GM12875 (cell line): ENCODE measurements at regions not wholly inside any gene's neighbourhood (a gene's known extent, or its start where the extent isn't known, plus 50 kb on each side); places are given as distances from the start of the nearest gene placed in this dataset.

Experiments used
- H3K4me3 ChIP-seq: one replicate; pipeline ENCODE4 v1.5.1; 2011; ENCODE audit warnings: low read depth, low read length, control low read depth
- TF ChIP-seq, protein P1 (sequence below): IDR thresholded peaks from 2 replicates; pipeline ENCODE4 v1.5.1; 2011; ENCODE audit warnings: low read depth, mild to moderate bottlenecking, control low read depth, inconsistent platforms, low read length, moderate library complexity, borderline replicate concordance; ENCODE audit not compliant: insufficient read depth

DNA sequence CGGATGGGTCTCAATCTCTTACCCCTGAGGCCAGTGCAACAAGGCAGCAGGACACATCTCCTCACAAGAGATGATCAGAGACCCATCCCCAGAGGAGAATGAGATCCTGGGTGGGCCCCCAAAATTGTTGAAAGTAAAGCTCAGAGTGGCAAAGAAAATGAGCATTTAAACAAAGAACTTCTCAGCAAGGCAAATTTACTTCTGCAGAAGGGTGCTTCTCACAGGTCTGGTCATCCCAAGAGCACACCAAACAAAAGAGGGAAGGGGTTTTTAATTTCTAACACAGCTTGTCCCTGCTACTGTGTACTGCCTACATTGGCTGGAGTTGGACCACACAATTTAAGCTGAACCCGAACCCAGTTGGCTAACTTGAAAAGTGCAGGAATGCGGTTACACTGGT is 1628.6 kb upstream of the RAG2 start:
- TF ChIP-seq, protein P1, sequence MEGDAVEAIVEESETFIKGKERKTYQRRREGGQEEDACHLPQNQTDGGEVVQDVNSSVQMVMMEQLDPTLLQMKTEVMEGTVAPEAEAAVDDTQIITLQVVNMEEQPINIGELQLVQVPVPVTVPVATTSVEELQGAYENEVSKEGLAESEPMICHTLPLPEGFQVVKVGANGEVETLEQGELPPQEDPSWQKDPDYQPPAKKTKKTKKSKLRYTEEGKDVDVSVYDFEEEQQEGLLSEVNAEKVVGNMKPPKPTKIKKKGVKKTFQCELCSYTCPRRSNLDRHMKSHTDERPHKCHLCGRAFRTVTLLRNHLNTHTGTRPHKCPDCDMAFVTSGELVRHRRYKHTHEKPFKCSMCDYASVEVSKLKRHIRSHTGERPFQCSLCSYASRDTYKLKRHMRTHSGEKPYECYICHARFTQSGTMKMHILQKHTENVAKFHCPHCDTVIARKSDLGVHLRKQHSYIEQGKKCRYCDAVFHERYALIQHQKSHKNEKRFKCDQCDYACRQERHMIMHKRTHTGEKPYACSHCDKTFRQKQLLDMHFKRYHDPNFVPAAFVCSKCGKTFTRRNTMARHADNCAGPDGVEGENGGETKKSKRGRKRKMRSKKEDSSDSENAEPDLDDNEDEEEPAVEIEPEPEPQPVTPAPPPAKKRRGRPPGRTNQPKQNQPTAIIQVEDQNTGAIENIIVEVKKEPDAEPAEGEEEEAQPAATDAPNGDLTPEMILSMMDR: no peak
- H3K4me3 ChIP-seq: no peak overlapping the region

DNA sequence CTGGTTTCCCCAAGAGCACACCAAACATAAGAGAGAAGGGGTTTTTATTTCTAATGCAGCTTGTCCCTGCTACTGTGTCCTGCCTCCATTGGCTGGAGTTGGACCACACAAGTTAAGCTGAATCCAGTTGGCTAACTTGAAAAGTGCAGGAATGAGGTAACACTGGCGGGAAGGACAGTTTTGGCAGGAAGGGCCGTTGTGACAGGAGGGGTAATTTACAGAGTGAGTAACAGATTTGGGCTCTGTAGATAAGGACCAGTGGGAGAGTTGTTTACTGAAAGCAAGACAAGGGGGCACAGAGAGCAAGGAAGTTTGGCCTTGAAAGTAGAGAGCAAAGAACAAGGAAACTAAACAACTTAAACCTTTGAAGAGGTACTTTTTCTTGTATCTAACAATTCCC is 1623.3 kb upstream of the RAG2 start:
- no peak overlapping the region for H3K4me3 ChIP-seq
- TF ChIP-seq, protein P1: no peak

DNA sequence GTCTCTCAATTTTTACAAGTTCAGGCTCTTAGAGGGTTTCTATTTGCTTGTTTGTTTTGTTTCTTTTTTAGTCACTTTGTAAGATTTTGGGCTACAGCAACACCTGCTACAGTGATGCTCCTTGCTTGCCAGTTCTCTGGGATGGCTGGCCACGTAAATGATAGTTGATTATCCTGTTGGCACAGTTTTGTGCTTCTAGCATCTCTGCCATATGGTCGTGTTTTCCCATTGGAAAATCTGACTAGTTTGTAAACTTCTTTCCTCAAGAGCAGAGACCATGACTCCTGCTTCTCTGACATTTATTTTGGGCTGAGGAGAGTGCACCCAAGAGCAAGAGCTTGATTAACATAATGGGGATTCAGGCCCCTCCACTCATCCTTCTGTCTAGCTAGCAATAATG is 1621.6 kb upstream of the RAG2 start:
- no peak overlapping the region for H3K4me3 ChIP-seq
- TF ChIP-seq, protein P1: no peak

DNA sequence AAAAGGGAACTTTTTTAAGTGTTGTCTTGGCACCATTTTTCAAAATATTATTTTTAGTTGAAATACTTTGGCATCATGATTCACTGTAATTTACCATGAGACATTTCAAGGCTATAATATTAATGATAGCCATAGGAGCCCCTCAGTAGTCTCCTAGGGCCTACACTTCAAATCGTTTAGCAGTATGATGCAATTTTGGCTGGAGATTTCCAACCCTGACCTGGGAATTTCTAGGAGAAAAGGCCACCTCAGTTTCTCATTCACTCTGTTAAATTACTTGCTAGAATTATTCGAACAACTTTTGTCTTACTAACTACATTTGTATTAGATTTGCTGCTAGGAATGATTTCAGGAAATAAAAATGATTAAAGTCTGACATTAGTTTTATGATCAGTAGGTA is 1610.9 kb upstream of the RAG2 start:
- no peak overlapping the region for H3K4me3 ChIP-seq
- TF ChIP-seq, protein P1: no peak

DNA sequence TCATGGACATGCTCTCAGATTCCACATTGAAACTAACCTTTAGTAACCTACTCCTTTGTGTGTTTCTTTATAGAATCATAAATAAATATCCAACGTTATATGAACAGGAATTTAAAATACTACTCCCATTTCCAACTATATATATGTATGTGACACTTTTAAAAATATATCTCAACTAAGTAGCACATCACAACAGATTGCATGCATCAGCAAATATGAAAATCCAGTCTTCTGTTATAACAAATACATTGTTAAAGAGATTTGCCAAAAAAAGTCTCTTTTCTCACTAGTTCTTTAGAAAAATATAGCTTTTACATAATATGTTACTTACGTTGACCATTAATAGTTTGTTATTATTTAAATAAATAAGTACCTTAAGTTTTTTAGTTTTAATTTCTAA is 1608.6 kb upstream of the RAG2 start:
- no peak overlapping the region for H3K4me3 ChIP-seq
- TF ChIP-seq, protein P1: no peak

DNA sequence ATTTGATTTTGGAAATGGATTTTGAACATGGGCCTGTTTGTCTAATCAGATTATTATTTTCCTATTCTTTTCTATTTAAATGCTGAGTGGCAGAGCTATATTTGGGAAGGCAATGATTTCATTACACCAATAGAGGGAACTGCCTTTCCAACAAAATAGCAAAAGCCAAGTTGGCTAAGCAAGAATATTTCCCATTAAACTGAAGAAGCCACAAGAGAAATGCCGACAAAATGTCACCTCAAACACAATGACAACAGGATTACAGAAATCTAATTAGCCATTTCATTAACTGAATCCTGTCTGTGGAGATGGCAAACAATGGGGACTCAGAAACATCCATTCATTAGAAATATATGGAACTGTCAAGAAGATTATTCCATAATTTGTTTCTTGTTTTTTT is 1593.1 kb upstream of the RAG2 start:
- TF ChIP-seq, protein P1: no peak
- H3K4me3 ChIP-seq: no peak overlapping the region

DNA sequence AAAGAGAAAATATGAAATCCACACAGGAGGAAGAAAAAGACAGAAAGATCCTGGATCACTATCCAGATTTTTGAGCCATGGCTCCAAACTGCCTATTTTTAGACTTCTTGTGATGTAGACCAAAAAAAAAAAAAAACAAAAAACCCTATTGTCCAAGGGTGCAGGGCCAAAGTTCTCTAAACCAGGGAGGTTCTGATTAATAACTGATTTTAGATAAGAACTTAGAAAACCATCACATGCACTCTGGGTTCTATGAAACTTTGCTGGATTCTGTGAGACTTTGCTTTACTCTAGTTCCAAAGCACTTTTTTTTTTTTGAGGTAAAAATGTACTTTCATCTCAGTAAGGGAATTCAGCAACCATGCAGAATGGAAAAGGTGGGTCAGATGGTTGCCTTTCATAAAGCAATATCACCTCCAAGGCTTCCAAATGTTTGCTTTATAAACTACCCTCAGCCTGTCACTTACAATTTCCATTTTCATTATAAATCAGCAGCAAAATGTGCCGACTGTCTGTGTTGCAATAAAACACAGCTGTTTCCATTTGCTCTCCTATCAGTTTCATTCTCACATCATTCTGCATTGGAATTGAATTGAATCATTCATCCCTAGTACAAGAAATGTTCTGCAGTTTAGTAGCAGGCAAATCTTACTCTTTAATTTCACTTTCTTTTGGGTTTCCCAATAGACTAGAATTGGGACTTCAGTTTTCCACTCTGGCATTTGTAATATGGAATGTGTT is 1584.3 kb upstream of the RAG2 start:
- TF ChIP-seq, protein P1: no peak
- no peak overlapping the region for H3K4me3 ChIP-seq
